GM23338 (cell line): ENCODE measurements at regions not wholly inside any gene's neighbourhood (a gene's known extent, or its start where the extent isn't known, plus 50 kb on each side); places are given as distances from the start of the nearest gene placed in this dataset.
"Not testable (repeated sequence)": the region's sequence is repeated elsewhere in the genome, so short reads cannot be mapped to it uniquely, and the experiment has no call there.

ENCODE experiments used
- ATAC-seq: fragments of 200-7000 bp; cut with Tn5 transposase; 3 replicates; pipeline ENCODE4 v1.9.1; 2020
- DNase-seq: peaks from one replicate; pipeline ENCODE4 v3.0.0-alpha.2; 2015; ENCODE audit warnings: low spot score
- H2AFZ ChIP-seq: fragments of 200-600 bp; sonication (generic); 2 replicates; pipeline ENCODE4 v1.8.0; 2016; ENCODE audit warnings: antibody characterized with exemption, mild to moderate bottlenecking, moderate library complexity
- H3F3A ChIP-seq: fragments of 200-600 bp; sonication (generic); replicated peaks from 2 replicates; pipeline ENCODE4 v1.8.0; 2017; ENCODE audit warnings: antibody characterized with exemption, mixed run types, low read depth
- H3K27ac ChIP-seq: fragments of 200-600 bp; sonication (generic); 2 replicates; pipeline ENCODE4 v1.6.1; 2016; ENCODE audit warnings: low read depth
- H3K27me3 ChIP-seq: fragments of 200-600 bp; sonication (generic); 2 replicates; pipeline ENCODE4 v1.8.0; 2016; ENCODE audit warnings: mild to moderate bottlenecking, mixed run types, moderate library complexity; ENCODE audit not compliant: insufficient read depth
- H3K36me3 ChIP-seq: fragments of 200-600 bp; sonication (generic); 2 replicates; pipeline ENCODE4 v1.8.0; 2016; ENCODE audit warnings: mild to moderate bottlenecking; ENCODE audit not compliant: insufficient read depth
- H3K4me1 ChIP-seq: fragments of 200-600 bp; sonication (generic); 2 replicates; pipeline ENCODE4 v1.8.0; 2016; ENCODE audit warnings: mild to moderate bottlenecking, moderate library complexity; ENCODE audit not compliant: insufficient read depth
- H3K4me2 ChIP-seq: fragments of 200-600 bp; sonication (generic); 2 replicates; pipeline ENCODE4 v1.7.1; 2017; ENCODE audit warnings: mixed run types
- H3K4me3 ChIP-seq: fragments of 200-600 bp; sonication (generic); 2 replicates; pipeline ENCODE4 v1.6.1; 2016; ENCODE audit warnings: mixed run types
- H3K79me2 ChIP-seq: fragments of 200-600 bp; sonication (generic); replicated peaks from 2 replicates; pipeline ENCODE4 v1.8.0; 2017; ENCODE audit warnings: mild to moderate bottlenecking; ENCODE audit not compliant: insufficient read depth
- H3K9me2 ChIP-seq: fragments of 200-600 bp; sonication (generic); 2 replicates; pipeline ENCODE4 v1.8.0; 2017; ENCODE audit not compliant: insufficient read depth
- H4K20me1 ChIP-seq: fragments of 200-600 bp; sonication (generic); replicated peaks from 2 replicates; pipeline ENCODE4 v1.8.0; 2017; ENCODE audit warnings: mild to moderate bottlenecking; ENCODE audit not compliant: insufficient read depth
- H3K27ac Mint-ChIP-seq: 2 replicates; pipeline ENCODE4 v1.8.0; 2020; ENCODE audit warnings: inconsistent platforms, mild to moderate bottlenecking, moderate library complexity, mixed read lengths
- H3K27me3 Mint-ChIP-seq: 3 replicates; pipeline ENCODE4 v1.8.0; 2022; ENCODE audit warnings: low read depth, mild to moderate bottlenecking, moderate library complexity, mixed read lengths, inconsistent platforms; ENCODE audit not compliant: insufficient read depth, poor library complexity
- H3K36me3 Mint-ChIP-seq: 3 replicates; pipeline ENCODE4 v1.8.0; 2021; ENCODE audit warnings: low read depth, mild to moderate bottlenecking, inconsistent platforms, moderate library complexity, mixed read lengths
- H3K4me1 Mint-ChIP-seq: 3 replicates; pipeline ENCODE4 v1.8.0; 2020; ENCODE audit warnings: mild to moderate bottlenecking, inconsistent platforms, mixed read lengths
- H3K4me3 Mint-ChIP-seq: 3 replicates; pipeline ENCODE4 v1.8.0; 2021; ENCODE audit warnings: moderate library complexity, mild to moderate bottlenecking, inconsistent platforms, mixed read lengths
- H3K9me3 Mint-ChIP-seq: 3 replicates; pipeline ENCODE4 v1.8.0; 2020; ENCODE audit warnings: moderate library complexity, mild to moderate bottlenecking, inconsistent platforms, mixed read lengths

- H3K4me2 ChIP-seq, H2AFZ ChIP-seq, H3K36me3 ChIP-seq, H3K27me3 ChIP-seq, H3K4me1 ChIP-seq, H3K4me1 Mint-ChIP-seq, H3K9me3 Mint-ChIP-seq, H4K20me1 ChIP-seq, H3K27me3 Mint-ChIP-seq, H3K27ac ChIP-seq, H3K4me3 ChIP-seq, H3K79me2 ChIP-seq, H3K4me3 Mint-ChIP-seq, H3K9me2 ChIP-seq, ATAC-seq, H3K27ac Mint-ChIP-seq, H3K36me3 Mint-ChIP-seq, H3F3A ChIP-seq, DNase-seq: not testable (repeated sequence)
Measured at GRCh38 chr6:60765331-60765730, 1520.7 kb downstream of the KHDRBS2 start.

- H2AFZ ChIP-seq, H3K4me1 Mint-ChIP-seq: not testable (repeated sequence)
Measured at GRCh38 chr6:60763464-60764080, 1522.5 kb downstream of the KHDRBS2 start.

GRCh38 chr6:60760928-60761327 lies 1525.1 kb downstream of the KHDRBS2 start:
- not testable (repeated sequence) for H3K4me3 Mint-ChIP-seq, H3F3A ChIP-seq, H2AFZ ChIP-seq, ATAC-seq, H3K4me1 ChIP-seq, DNase-seq, H3K27ac Mint-ChIP-seq, H4K20me1 ChIP-seq, H3K79me2 ChIP-seq, H3K27ac ChIP-seq, H3K36me3 ChIP-seq, H3K9me2 ChIP-seq, H3K27me3 Mint-ChIP-seq, H3K4me2 ChIP-seq, H3K4me3 ChIP-seq, H3K27me3 ChIP-seq, H3K4me1 Mint-ChIP-seq
- H3K36me3 Mint-ChIP-seq: peaks cover 15% of the 10 kb centered on the region; the same call in 2 of the 3 replicates
- peaks cover 29% of the 10 kb centered on the region for H3K9me3 Mint-ChIP-seq

More at GRCh38 chr6:60763464-60764080, 1522.5 kb downstream of the KHDRBS2 start:
- not testable (repeated sequence) for ATAC-seq, H3K4me2 ChIP-seq, H3F3A ChIP-seq, H3K9me2 ChIP-seq, H3K4me1 ChIP-seq, H4K20me1 ChIP-seq, H3K9me3 Mint-ChIP-seq, H3K27ac ChIP-seq, H3K36me3 ChIP-seq, H3K27me3 ChIP-seq, H3K36me3 Mint-ChIP-seq, H3K4me3 ChIP-seq, H3K27me3 Mint-ChIP-seq, H3K4me3 Mint-ChIP-seq, DNase-seq, H3K79me2 ChIP-seq, H3K27ac Mint-ChIP-seq

DNA sequence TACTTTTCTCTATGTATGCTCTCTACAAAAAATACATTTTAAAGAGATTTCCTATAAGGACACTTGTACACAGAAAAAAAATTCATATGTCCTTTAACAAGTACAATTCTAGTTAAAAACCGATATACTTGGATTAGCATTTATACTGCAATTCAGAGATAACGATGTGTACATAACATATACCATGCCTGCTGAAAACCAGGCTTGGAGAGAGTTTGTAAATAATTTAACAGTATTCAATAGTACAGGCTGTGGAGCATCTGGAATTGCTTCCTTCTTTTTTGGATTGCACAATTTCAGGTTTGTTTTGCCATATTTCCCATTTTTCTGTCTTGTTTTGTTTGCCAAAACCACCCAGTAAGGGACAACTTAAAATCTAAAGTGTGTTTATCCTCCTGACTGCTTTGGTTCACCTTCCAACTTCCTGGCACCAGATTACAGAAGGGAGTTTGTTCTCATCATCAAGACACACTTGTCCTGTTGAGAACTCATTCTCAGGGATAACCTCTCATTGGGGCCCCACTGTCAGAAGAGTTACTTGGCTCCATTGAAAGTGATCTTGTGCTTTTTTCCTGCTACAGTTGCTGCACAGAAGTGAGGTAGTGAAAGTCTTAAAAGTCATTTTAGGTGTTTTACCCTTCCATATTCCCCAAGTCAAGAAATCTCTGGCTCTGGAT lies 1526.7 kb downstream of the KHDRBS2 start:
- H3K36me3 ChIP-seq, H3K4me2 ChIP-seq, DNase-seq, H4K20me1 ChIP-seq, H3K9me2 ChIP-seq, ATAC-seq, H3K27ac Mint-ChIP-seq, H3K79me2 ChIP-seq, H3K4me1 Mint-ChIP-seq, H2AFZ ChIP-seq, H3K27me3 Mint-ChIP-seq, H3K4me1 ChIP-seq, H3K27ac ChIP-seq, H3K27me3 ChIP-seq, H3K4me3 Mint-ChIP-seq, H3F3A ChIP-seq, H3K4me3 ChIP-seq: not testable (repeated sequence)
- Mint-ChIP-seq H3K9me3 (peaks cover 40% of the 10 kb centered on the region), H3K36me3 (peaks cover 25% of the 10 kb centered on the region; the same call in 2 of the 3 replicates)
